Right lung (tissue), 2 donors: ENCODE measurements at regions not wholly inside any gene's neighbourhood (a gene's known extent, or its start where the extent isn't known, plus 50 kb on each side); places are given as distances from the start of the nearest gene placed in this dataset.

ENCODE experiments used
- DNase-seq, 2 donors: peaks; one replicate each; pipeline ENCODE4 v3.0.0-alpha.2; 2013

GRCh38 chr9:110143485-110143884 lies 64.5 kb downstream of the C9orf152 start:
- no peak for DNase-seq

GRCh38 chr9:110143950-110144545 lies 63.9 kb downstream of the C9orf152 start:
- DNase-seq: no peak

- no peak for DNase-seq
These were observed 61.6 kb downstream of the C9orf152 start for GRCh38 chr9:110146373-110146772.

GRCh38 chr9:110148384-110148783 lies 59.6 kb downstream of the C9orf152 start:
- no peak for DNase-seq

- DNase-seq: no peak
These were observed 59.1 kb downstream of the C9orf152 start for GRCh38 chr9:110148891-110149290.
